HuH-7 (cell line): ENCODE measurements at regions not wholly inside any gene's neighbourhood (a gene's known extent, or its start where the extent isn't known, plus 50 kb on each side); places are given as distances from the start of the nearest gene placed in this dataset.
"Not testable (repeated sequence)": the region's sequence is repeated elsewhere in the genome, so short reads cannot be mapped to it uniquely, and the experiment has no call there.

ENCODE experiments used
- DNase-seq: peaks from one replicate; pipeline ENCODE4 v3.0.0; 2011; ENCODE audit warnings: low spot score

DNA sequence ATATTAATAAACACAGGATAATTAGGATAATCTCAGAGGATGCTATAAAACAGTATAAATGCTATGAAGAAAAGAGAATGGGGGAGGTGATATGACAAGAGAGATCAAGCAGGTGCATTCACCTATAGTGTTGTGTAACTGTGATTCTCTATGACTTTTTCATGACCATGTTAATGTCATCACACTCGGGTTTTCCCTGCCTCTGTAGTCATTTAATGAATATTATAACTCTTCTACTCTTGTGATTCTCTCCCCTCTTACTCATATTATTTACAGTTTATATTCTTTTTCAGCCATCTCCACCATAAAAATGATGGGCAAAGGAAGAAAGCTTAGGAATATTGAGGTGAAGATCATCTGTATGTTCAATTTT lies 106.9 kb upstream of the SGK1 start:
- DNase-seq: no peak

GRCh38 chr6:134424165-134424797 lies 106.4 kb upstream of the SGK1 start:
- no peak for DNase-seq

- no peak for DNase-seq
Measured at GRCh38 chr6:134422426-134423231, 104.7 kb upstream of the SGK1 start.

DNA sequence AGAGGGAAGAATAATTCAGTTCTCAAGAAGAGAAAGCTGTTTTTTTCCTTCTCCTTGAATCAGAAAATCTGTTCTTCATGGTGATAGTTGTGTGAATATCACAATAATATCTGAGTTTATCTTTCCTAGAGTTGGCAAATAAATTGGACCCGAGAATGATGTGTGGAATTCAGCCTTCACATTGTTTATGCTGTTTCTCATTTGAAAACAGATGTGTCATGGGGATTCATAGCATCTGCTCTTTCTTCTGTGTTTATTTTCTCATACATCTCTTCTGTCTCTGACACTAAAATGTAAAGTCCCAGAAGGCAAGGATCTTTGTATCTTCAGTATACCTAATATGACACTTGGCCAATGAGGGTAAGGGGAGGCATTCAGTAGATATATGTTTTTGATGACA lies 103.6 kb upstream of the SGK1 start:
- no peak for DNase-seq

GRCh38 chr6:134420614-134421181 lies 102.8 kb upstream of the SGK1 start:
- DNase-seq: no peak

- no peak for DNase-seq
Measured at GRCh38 chr6:134419716-134420115, 101.8 kb upstream of the SGK1 start.

- DNase-seq: no peak
Measured at GRCh38 chr6:134416418-134417154, 98.7 kb upstream of the SGK1 start.

GRCh38 chr6:134415656-134416055 lies 97.7 kb upstream of the SGK1 start:
- DNase-seq: no peak

DNA sequence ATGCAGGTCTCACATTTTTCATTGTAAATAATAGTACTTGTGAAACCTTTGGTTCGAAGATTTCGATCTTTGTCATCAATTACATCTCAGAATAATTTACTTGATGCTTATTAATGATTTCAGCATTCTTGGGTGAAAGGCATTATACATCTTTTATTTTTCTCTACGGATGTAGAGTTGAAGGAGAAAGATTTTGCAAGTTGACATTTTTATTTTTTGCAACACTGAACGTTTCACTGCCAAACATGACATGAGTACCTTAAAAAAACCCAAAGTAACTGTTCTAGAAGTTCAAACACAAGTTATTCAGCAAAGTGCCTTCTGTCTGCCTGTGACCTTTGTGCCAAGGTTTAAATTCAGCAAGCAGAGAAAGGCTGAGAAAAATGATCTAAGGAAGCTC lies 97.3 kb upstream of the SGK1 start:
- no peak for DNase-seq

DNA sequence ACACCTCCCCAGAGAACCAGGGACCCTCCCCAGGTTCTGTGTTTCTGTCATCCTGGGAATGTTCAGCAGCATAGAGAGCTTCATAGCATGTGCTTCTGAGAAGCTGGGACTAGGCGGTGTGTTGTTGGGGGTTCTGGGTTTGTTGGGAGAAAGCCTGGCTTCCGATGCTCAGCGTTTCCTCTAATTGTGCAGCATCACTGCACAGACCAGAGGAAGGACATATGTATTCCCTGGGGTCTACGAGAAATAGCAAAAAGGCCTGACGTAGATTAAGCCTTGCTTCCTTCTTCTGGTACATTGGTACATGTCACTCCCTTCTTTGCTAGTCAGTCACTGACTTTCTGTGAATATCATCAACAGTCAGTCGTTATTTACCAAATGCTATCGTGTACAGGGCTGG lies 96.9 kb upstream of the SGK1 start:
- DNase-seq: no peak

DNA sequence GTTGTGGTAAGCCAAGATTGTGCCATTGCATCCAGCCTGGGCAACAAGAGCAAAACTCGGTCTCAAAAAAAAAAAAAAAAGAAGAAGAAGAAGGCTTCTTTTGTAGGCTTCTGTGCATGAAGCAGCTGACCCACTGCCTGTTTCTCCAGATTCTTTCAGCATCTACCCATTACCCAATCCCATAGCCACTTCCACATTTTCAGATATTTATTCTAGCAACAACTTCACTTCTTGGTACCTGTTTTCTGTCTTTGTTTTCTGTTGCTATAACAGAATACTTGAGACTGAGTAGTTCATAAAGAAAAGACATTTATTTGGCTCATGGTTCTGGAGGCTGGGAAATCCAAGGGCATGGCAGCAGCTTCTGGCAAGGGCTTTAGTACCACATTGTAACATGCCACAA lies 95.3 kb upstream of the SGK1 start:
- DNase-seq: no peak

DNA sequence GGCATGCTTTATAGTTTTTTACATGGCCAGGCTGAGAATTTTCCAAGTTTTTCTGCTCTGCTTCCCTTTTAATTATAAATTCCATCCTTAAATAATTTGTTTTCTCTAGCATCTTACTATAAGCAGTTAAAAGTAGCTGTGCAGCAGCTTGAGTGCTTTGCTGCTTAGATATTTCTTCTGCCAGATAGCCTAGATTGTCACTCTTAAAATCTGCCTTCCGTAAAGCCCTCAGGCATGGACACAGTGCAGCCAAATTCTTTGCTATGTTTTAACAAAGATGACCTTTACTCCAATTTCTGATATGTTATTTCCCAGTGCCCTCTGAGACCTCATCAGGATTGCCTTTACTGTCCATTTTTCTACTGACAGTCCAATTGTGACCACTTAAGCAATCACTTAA lies 92.6 kb upstream of the SGK1 start:
- no peak for DNase-seq

- DNase-seq: no peak
Measured at GRCh38 chr6:134407791-134408190, 89.9 kb upstream of the SGK1 start.

GRCh38 chr6:134406311-134406710 lies 88.4 kb upstream of the SGK1 start:
- DNase-seq: no peak

DNA sequence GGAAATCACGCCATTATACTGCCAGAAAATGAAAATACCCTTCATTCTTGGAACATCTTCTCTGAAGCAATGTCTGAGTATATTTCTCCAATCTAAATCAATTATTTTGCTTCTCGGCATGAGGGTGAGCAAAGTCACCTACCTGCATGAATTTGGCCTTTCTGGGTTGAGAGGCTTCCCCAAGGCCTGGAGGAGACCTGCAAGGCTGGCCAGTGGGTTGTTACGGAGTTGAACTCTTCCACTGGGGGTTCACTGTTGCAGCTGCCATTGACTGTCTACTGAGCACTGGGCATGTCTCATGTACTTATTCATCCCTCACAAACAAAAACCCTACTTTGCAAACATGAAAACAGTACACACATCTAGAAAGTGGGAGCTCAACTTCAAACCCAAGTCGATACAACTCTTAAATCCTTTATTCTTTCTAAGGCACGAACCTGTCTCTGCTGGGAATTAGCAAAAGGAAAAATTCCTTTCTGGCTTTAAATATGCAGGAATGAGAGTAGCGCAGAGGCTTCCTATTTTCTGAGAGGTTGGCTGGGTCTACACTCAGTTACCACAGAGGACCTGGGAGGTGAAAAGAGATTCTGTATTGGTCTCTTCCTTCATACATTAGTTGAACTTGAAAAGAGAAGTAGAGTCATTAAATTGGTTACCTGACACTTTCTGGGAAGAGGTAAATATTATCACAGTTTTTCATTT lies 87.6 kb upstream of the SGK1 start:
- DNase-seq: no peak

- DNase-seq: not testable (repeated sequence)
Measured at GRCh38 chr6:134403312-134403711, 85.4 kb upstream of the SGK1 start.

- no peak for DNase-seq
Measured at GRCh38 chr6:134402372-134402984, 84.6 kb upstream of the SGK1 start.

DNA sequence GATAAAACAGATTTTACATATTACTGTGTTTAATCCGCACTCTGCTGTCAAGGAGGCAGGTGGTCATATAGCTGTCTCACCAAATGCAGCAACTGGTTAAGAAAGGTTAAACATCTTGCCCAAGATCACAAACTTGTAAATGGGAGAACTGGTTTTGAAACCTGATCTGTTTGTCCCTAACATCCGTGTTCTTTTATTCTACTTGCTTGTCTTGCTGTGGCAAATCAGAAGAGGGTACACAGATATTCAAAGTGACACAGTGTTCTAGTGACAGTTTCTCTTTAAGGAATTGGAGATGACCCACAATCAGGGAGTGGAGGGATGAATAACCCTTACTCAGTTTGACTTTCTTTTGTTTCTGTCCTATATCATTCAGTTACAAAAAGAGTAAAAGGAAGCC lies 83.0 kb upstream of the SGK1 start:
- DNase-seq: no peak

- no peak for DNase-seq
Measured at GRCh38 chr6:134398453-134398852, 80.5 kb upstream of the SGK1 start.

DNA sequence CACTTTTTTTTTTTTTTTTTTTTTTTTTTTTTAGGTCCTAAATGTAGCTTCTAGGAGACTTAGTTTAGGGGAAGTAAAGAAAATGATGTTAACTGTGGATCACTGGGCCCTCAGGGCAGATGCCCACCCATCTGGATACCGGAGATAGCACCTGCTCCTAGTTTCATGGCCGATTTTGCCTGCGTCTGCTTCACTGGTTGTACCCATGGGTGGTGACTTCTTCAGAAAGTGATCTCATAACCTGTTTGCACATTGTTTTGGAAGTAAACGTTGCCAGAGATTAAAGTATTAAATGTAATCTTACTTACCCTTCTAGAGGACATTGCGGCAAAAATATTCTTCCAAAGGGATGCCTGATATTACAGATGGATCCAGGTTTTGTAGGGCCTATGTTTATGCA lies 79.8 kb upstream of the SGK1 start:
- DNase-seq: no peak

GRCh38 chr6:134394905-134395304 lies 77.0 kb upstream of the SGK1 start:
- DNase-seq: no peak

- DNase-seq: no peak
Measured at GRCh38 chr6:134394208-134394607, 76.3 kb upstream of the SGK1 start.
